Mucosa of descending colon (tissue), 3 donors: ENCODE measurements at regions not wholly inside any gene's neighbourhood (a gene's known extent, or its start where the extent isn't known, plus 50 kb on each side); places are given as distances from the start of the nearest gene placed in this dataset.

Source experiments
- ATAC-seq: fragments of 200-7000 bp; cut with Tn5 transposase; one replicate; pipeline ENCODE4 v1.9.1; 2020; ENCODE audit warnings: mild to moderate bottlenecking, moderate library complexity
- DNase-seq, 3 donors: peaks; one replicate each; pipeline ENCODE4 v3.0.0-alpha.2; 2020
- H3K36me3 ChIP-seq: fragments of 200-600 bp; one replicate; pipeline ENCODE4 v1.8.0; 2021; ENCODE audit warnings: low read depth, mild to moderate bottlenecking
- H3K4me1 ChIP-seq: fragments of 200-600 bp; one replicate; pipeline ENCODE4 v1.8.0; 2021; ENCODE audit warnings: low read depth, mild to moderate bottlenecking
- H3K4me3 ChIP-seq: fragments of 200-600 bp; one replicate; pipeline ENCODE4 v1.8.0; 2021; ENCODE audit warnings: mild to moderate bottlenecking
- H3K9me3 ChIP-seq: fragments of 200-600 bp; one replicate; pipeline ENCODE4 v1.8.0; 2021; ENCODE audit warnings: mild to moderate bottlenecking
- intact Hi-C, 2 donors: fragments of 100-400 bp; cut with DNase I in 1 of 2; cut with micrococcal nuclease in 1 of 2; formaldehyde crosslinking; loops; one replicate each; pipeline versions ENCODE4 v1.11.0 to v1.11.1; 2022; cut with DNase I, micrococcal nuclease
- TF ChIP-seq, protein P1 (sequence below): fragments of 200-600 bp; IDR thresholded peaks from one replicate; pipeline ENCODE4 v1.8.0; 2022; ENCODE audit warnings: antibody characterized with exemption, mild to moderate bottlenecking
- donor health status: DM: no; HTN: no; CAD: no; lungs with moderate emphysema.
- donor health status: DM: no; HTN: no; CAD: no.
- donor health status: DM: no; HTN: yes; CAD: no.

DNA sequence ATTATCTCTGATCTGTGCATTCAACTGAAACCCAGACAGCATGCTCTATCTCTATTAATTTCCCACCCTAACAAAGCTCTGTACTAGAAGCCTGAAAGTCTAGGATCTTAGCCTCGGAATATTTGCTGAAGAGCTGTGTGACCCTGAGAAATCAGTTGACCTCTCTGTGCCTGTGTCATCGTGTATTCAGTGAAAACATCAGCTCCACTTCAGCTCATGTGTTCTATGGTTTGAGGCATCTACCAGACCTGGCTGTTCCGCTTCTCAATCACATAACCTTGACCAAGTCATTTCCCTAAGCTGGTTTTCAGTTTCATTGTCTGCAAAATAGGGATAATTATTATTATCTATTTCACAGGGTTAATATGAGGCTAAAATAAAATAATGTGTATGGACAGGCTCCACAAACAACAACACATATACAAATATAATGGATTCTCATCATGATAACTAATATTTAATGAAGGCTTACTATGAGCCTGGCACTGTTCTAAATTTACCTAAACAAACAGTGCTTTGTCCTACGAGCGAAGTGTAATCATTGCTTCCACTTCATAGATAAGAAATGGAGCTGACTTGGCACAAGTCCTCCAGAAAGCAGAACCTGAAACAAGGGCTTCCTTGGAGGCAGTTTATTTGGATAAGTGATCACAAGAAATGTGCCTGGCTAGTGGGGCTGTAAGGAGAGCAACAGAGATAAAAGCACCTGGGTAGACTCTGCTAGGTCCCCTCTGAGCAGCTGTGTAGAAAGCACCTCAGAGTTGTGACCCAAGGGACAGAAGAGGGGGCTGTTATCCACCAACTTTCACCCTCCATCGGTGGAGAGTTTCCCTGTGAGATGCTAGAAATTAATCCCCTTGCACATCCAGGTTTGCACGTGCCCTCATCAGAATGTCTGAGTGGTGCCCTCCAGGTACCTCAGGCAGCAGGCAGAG, 356.9 kb downstream of the RAB28 start:
- intact Hi-C loops, result no loop called here
- TF ChIP-seq, protein P1, sequence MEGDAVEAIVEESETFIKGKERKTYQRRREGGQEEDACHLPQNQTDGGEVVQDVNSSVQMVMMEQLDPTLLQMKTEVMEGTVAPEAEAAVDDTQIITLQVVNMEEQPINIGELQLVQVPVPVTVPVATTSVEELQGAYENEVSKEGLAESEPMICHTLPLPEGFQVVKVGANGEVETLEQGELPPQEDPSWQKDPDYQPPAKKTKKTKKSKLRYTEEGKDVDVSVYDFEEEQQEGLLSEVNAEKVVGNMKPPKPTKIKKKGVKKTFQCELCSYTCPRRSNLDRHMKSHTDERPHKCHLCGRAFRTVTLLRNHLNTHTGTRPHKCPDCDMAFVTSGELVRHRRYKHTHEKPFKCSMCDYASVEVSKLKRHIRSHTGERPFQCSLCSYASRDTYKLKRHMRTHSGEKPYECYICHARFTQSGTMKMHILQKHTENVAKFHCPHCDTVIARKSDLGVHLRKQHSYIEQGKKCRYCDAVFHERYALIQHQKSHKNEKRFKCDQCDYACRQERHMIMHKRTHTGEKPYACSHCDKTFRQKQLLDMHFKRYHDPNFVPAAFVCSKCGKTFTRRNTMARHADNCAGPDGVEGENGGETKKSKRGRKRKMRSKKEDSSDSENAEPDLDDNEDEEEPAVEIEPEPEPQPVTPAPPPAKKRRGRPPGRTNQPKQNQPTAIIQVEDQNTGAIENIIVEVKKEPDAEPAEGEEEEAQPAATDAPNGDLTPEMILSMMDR, result no peak
- Histone ChIP-seq H3K9me3 (no peaks in the 10 kb centered on the region), H3K36me3 (no peaks in the 10 kb centered on the region), H3K4me1 (no peaks in the 10 kb centered on the region), H3K4me3 (no peak overlapping the region)
- no peak for DNase-seq
- no peak for ATAC-seq

DNA sequence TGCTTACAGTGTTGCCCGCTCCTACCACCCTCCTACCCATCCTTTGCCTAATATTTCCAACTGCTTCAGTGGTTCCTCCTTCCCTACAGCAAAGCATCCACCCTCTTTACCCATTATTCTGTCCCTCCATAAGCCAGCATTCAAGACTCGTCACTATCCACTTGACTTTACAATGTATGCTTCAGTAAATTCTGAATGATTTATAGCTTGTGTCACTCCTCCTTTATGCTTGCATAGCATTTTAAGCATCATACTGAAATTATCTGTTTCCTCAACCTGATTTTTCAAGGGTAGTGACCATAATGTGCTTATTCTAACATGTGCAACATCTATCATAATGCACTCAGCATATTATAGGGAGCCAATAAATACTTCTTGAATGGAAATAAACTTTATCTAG, 365.5 kb downstream of the RAB28 start:
- no peak for DNase-seq
- intact Hi-C loops, result no loop called here
- Histone ChIP-seq H3K36me3 (no peaks in the 10 kb centered on the region), H3K9me3 (no peaks in the 10 kb centered on the region), H3K4me1 (no peaks in the 10 kb centered on the region), H3K4me3 (no peak overlapping the region)
- ATAC-seq, result no peak
- TF ChIP-seq, protein P1, result no peak

DNA sequence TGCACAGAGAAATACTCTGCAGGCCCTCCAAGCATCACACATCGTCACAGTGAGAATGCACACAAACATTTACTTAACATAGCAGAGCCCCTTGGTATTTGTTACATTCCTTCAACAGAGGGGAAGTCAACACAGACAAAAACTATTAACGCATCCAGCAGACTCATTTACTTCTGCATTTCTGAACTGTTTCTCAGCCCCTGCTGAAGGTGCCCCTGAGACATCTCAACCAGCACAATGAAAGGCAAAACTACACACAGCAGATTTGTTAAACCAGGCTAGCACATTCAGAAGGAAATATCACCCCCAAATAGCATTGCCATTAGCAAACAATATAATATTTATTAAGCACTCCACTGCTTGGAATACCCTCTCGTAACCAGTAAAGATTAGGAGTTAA, 367.0 kb downstream of the RAB28 start:
- H3K4me3 ChIP-seq, result no peak overlapping the region
- ATAC-seq, result no peak
- intact Hi-C loops, result no loop called here
- no peaks in the 10 kb centered on the region for H3K4me1 ChIP-seq
- H3K9me3 ChIP-seq, result no peaks in the 10 kb centered on the region
- TF ChIP-seq, protein P1, result no peak
- no peaks in the 10 kb centered on the region for H3K36me3 ChIP-seq
- DNase-seq, result no peak

DNA sequence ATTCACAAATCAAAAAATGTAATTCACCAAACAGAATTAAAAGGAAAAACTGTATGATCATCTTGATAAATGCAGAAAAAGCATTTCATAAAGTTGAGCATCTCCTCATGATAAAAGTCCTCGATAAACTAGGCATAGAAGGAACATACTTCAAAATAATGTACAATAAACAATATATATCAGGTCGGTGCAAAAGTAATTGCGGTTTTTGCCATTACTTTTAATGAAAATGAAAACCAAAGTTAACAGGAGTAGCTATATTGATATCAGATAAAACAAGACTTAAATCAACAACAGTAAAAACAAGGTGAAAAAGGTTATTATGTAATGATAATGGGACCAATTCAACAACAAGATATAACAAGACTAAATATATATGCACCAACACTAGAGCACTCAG, 372.1 kb downstream of the RAB28 start:
- Histone ChIP-seq H3K36me3 (no peaks in the 10 kb centered on the region), H3K4me1 (no peaks in the 10 kb centered on the region), H3K9me3 (peaks cover 5% of the 10 kb centered on the region), H3K4me3 (no peak overlapping the region)
- intact Hi-C loops, result no loop called here
- ATAC-seq, result no peak
- TF ChIP-seq, protein P1, result no peak
- DNase-seq, result no peak

DNA sequence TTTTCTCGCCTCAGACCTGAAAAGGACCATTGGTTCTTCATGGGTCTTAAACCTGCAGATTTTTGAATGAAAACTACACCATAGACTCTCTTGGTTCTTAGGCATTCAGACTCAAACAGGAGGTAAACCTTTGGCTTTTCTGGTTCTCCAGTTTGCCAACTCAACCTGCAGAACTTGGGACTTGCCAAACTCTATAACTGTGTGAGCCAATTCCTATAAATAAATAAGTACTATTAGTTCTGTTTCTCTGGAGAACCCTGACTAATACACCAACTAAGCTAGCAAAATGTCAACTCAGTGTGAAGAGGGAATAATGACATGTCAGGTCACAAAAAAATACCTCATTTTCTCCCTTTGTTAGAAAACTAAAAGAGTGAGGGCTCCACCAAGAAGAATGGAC, 374.6 kb downstream of the RAB28 start:
- ATAC-seq, result no peak
- Histone ChIP-seq H3K4me1 (no peaks in the 10 kb centered on the region), H3K4me3 (no peak overlapping the region), H3K9me3 (peaks cover 6% of the 10 kb centered on the region), H3K36me3 (no peaks in the 10 kb centered on the region)
- TF ChIP-seq, protein P1, result no peak
- intact Hi-C loops, result no loop called here
- DNase-seq, result no peak
